ENCODE measurements at regions not wholly inside any gene's neighbourhood (a gene's known extent, or its start where the extent isn't known, plus 50 kb on each side); places are given as distances from the start of the nearest gene placed in this dataset.

GRCh38 chr14:104434214-104435076 lies 145.1 kb upstream of the C14orf180 start:
- POLR2A ChIA-PET: no interaction called here

More at GRCh38 chr14:104434214-104435076, 145.1 kb upstream of the C14orf180 start:
- ATAC-seq (no peak), DNase-seq (ENCODE audit: extremely low read depth in 1 of 4, low spot score in 3 of 4) (no peak), FAIRE-seq (no peak)
- Histone ChIP-seq H3K9ac (ENCODE audit: insufficient read depth in 1 of 2, low read depth in 2 of 2, low read length in 2 of 2) (no peak overlapping the region), H3K27me3 (ENCODE audit: control insufficient read depth in 2 of 2, insufficient read depth in 2 of 2, low read length in 2 of 2) (no peaks in the 10 kb centered on the region; a peak in 1 of 5 replicates), H2AFZ (ENCODE audit: low read depth, low read length) (no peak overlapping the region), H3K27ac (ENCODE audit: extremely low read depth, low read depth, low read length) (no peak overlapping the region), H3K79me2 (ENCODE audit: control insufficient read depth, insufficient read depth, low read length) (no peaks in the 10 kb centered on the region), H4K20me1 (replicated peaks; ENCODE audit: control insufficient read depth, insufficient read depth, low read length) (no peaks in the 10 kb centered on the region), H3K4me2 (ENCODE audit: insufficient read depth, low read length) (no peak overlapping the region), H3K4me3 (no peak overlapping the region), H3K9me1 (ENCODE audit: control insufficient read depth, insufficient read depth, low read length) (no peaks in the 10 kb centered on the region), H3K9me3 (replicated peaks; ENCODE audit: control insufficient read depth, insufficient read depth, low read depth, low read length) (no peaks in the 10 kb centered on the region), H3K4me1 (replicated peaks in 1 of 2; ENCODE audit: control insufficient read depth in 2 of 2, insufficient read depth in 2 of 2, low read length in 2 of 2) (peaks cover 0 to 5% of the 10 kb centered on the region in 2 experiments; a peak in 1 of 5 replicates), H3K36me3 (ENCODE audit: control insufficient read depth, insufficient read depth, low read length) (no peaks in the 10 kb centered on the region)
- in situ Hi-C loops (cut with MboI): no loop called here
- TF ChIP-seq, protein P1, sequence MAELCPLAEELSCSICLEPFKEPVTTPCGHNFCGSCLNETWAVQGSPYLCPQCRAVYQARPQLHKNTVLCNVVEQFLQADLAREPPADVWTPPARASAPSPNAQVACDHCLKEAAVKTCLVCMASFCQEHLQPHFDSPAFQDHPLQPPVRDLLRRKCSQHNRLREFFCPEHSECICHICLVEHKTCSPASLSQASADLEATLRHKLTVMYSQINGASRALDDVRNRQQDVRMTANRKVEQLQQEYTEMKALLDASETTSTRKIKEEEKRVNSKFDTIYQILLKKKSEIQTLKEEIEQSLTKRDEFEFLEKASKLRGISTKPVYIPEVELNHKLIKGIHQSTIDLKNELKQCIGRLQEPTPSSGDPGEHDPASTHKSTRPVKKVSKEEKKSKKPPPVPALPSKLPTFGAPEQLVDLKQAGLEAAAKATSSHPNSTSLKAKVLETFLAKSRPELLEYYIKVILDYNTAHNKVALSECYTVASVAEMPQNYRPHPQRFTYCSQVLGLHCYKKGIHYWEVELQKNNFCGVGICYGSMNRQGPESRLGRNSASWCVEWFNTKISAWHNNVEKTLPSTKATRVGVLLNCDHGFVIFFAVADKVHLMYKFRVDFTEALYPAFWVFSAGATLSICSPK (IDR thresholded peaks at IDR 0.05; ENCODE audit: borderline replicate concordance): no peak
- no peak for TF ChIP-seq ZBTB7A (IDR thresholded peaks at IDR 0.05; ENCODE audit: borderline replicate concordance, control insufficient read depth, low read depth, low read length)
- TF ChIP-seq BMI1 (IDR thresholded peaks at IDR 0.05; ENCODE audit: low read length): no peak
- TF ChIP-seq ZNF175 (CRISPR knock-in tag; IDR thresholded peaks at IDR 0.05; ENCODE audit: low read depth): no peak
- intact Hi-C loops (cut with micrococcal nuclease): no loop called here
- BruUV-seq (replicated peaks): no TSS peak
- CTCF ChIA-PET (ENCODE audit: low intra/inter-chr PET ratio): no interaction called here
- WGBS (ENCODE audit: insufficient coverage, low coverage, missing lambda C conversion rate): 2% methylated on average over 8 of the region's 13 CpGs

Data from K562 (cell line).